T-cell (primary cell): ENCODE measurements at regions not wholly inside any gene's neighbourhood (a gene's known extent, or its start where the extent isn't known, plus 50 kb on each side); places are given as distances from the start of the nearest gene placed in this dataset.

ENCODE experiments used
- ATAC-seq, 4 experiments: fragments of 200-7000 bp in 3 of 4; fragments of 150-1000 bp in 1 of 4; cut with Tn5 transposase; replicated peaks in 1 of 4; 1 replicate in 3 of 4; 2 replicates in 1 of 4; pipeline ENCODE4 v1.10.0; 2021; ENCODE audit warnings: moderate library complexity in 3 of 4, mild to moderate bottlenecking in 2 of 4, moderate number of reproducible peaks in 1 of 4
- CTCF ChIA-PET, 2 donors: fragments of 300-600 bp; sonication (Branson Sonifier 250); formaldehyde crosslinking; loops; one replicate each; lab custom pipeline; 2022; ENCODE audit warnings: antibody characterized with exemption in 2 of 2; lab: Charles Lee
- POLR2A ChIA-PET, 2 donors: fragments of 300-600 bp; sonication (Branson Sonifier 250); formaldehyde crosslinking; loops; one replicate each; lab custom pipeline; 2022; ENCODE audit warnings: antibody characterized with exemption in 2 of 2; lab: Charles Lee
- DNase-seq, 35 experiments: peaks; one replicate each; pipeline versions ENCODE4 v3.0.0 to v3.0.0-alpha.2; 2013 to 2023
- H3K27ac ChIP-seq: one replicate; pipeline ENCODE4 v1.5.1; 2013; ENCODE audit warnings: low read length
- H3K27me3 ChIP-seq, 2 experiments: replicated peaks in 1 of 2; 1 replicate in 1 of 2; 2 replicates in 1 of 2; pipeline versions ENCODE4 v1.6.1 to v1.7.0; 2013; ENCODE audit warnings: low read length in 1 of 2, mixed read lengths in 1 of 2; ENCODE audit not compliant: control insufficient read depth in 2 of 2, insufficient read depth in 2 of 2; ENCODE audit errors: extremely low read depth in 1 of 2
- H3K36me3 ChIP-seq, 2 donors: 1 replicate in 1 of 2; 2 replicates in 1 of 2; pipeline versions ENCODE4 v1.6.1 to v1.7.0; 2013; ENCODE audit warnings: low read length in 1 of 2; ENCODE audit not compliant: control insufficient read depth in 2 of 2, insufficient read depth in 1 of 2; ENCODE audit errors: extremely low read depth in 1 of 2
- H3K4me1 ChIP-seq, 2 experiments: 1 replicate in 1 of 2; 2 replicates in 1 of 2; pipeline versions ENCODE4 v1.6.1 to v1.7.0; 2013; ENCODE audit warnings: low read length in 2 of 2, mixed read lengths in 1 of 2; ENCODE audit not compliant: insufficient read depth in 2 of 2, control insufficient read depth in 1 of 2; ENCODE audit errors: extremely low read depth in 1 of 2
- H3K4me3 ChIP-seq, 2 donors: 1 replicate in 1 of 2; 2 replicates in 1 of 2; pipeline versions ENCODE4 v1.5.1 to v1.7.0; 2013; ENCODE audit warnings: mild to moderate bottlenecking in 2 of 2, low read length in 1 of 2, moderate library complexity in 1 of 2; ENCODE audit not compliant: control insufficient read depth in 1 of 2; ENCODE audit errors: extremely low read depth in 1 of 2
- H3K9me3 ChIP-seq: 2 replicates; pipeline ENCODE4 v1.7.0; 2013
- H3K27ac Mint-ChIP-seq, 2 donors: one replicate each; pipeline ENCODE4 v1.8.0; 2020 to 2021; ENCODE audit warnings: mild to moderate bottlenecking in 2 of 2, mixed read lengths in 2 of 2
- H3K27me3 Mint-ChIP-seq, 2 donors: one replicate each; pipeline ENCODE4 v1.8.0; 2021 to 2022; ENCODE audit warnings: mixed read lengths in 2 of 2
- H3K36me3 Mint-ChIP-seq: one replicate; pipeline ENCODE4 v1.8.0; 2021; ENCODE audit warnings: mixed read lengths
- H3K4me1 Mint-ChIP-seq, 3 donors: one replicate each; pipeline ENCODE4 v1.8.0; 2020 to 2022; ENCODE audit warnings: mixed read lengths in 3 of 3, mild to moderate bottlenecking in 1 of 3
- H3K4me3 Mint-ChIP-seq, 3 donors: one replicate each; pipeline ENCODE4 v1.8.0; 2020 to 2022; ENCODE audit warnings: mild to moderate bottlenecking in 3 of 3, mixed read lengths in 3 of 3, moderate library complexity in 3 of 3
- H3K9me3 Mint-ChIP-seq, 3 donors: one replicate each; pipeline ENCODE4 v1.8.0; 2020 to 2022; ENCODE audit warnings: mixed read lengths in 3 of 3
- WGBS: methylation state at CpG from one replicate; pipeline ENCODE4 v1.1.5; 2013; ENCODE audit warnings: missing lambda C conversion rate; ENCODE audit not compliant: insufficient coverage; 5-methylcytosine and 5-hydroxymethylcytosine counted together

DNA sequence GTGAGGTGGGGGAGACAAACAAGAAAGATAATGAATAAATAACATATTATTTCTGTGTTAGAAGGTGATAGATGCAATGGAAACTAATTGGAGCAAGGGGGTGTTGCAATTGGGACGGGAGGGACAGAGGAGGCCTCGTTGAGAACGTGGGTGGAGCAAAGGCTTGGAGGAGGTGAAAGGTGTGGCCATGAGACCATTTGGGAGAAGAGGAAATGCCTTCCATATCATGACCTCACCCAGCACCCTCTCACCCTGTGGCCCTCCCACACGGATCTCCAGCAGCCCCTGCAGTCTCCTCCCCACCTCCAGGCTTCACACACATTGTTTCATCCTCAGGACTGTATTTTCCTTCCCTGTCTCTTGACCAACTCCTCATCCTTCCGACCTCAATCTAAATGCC is 85.3 kb upstream of the ARHGAP29 start:
- no peak overlapping the region for H3K27ac ChIP-seq
- H3K27ac Mint-ChIP-seq = no peak overlapping the region
- ATAC-seq (no peak), DNase-seq (no peak)
- no peaks in the 10 kb centered on the region for H3K9me3 Mint-ChIP-seq
- WGBS = 70% methylated on average over 1 of the region's 5 CpGs
- CTCF ChIA-PET = interaction anchor here in 1 of 2 donors (1.2 kb wide), 1 partner anchor 12 kb away, joined by 4 read pairs; no protein-coding TSS in a partner anchor
- H3K4me1 ChIP-seq = no peaks in the 10 kb centered on the region
- peaks cover 20 to 31% of the 10 kb centered on the region in 2 donors for H3K27me3 Mint-ChIP-seq
- no peaks in the 10 kb centered on the region for H3K9me3 ChIP-seq
- peaks cover 0 to 14% of the 10 kb centered on the region in 2 experiments for H3K27me3 ChIP-seq
- H3K36me3 ChIP-seq = no peaks in the 10 kb centered on the region
- H3K36me3 Mint-ChIP-seq = no peaks in the 10 kb centered on the region
- POLR2A ChIA-PET = no interaction called here
- H3K4me3 Mint-ChIP-seq = no peak overlapping the region
- peaks cover 0 to 5% (median 3%) of the 10 kb centered on the region in 3 donors for H3K4me1 Mint-ChIP-seq
- H3K4me3 ChIP-seq = no peak overlapping the region

- no peaks in the 10 kb centered on the region for H3K9me3 Mint-ChIP-seq
- no peaks in the 10 kb centered on the region for H3K36me3 ChIP-seq
- H3K4me3 ChIP-seq = no peak overlapping the region
- CTCF ChIA-PET = interaction anchor here in 1 of 2 donors (0.6 kb wide), 1 partner anchor 15 kb away, joined by 6 read pairs; no protein-coding TSS in a partner anchor
- no peak for DNase-seq
- no peaks in the 10 kb centered on the region for H3K9me3 ChIP-seq
- H3K4me1 ChIP-seq = no peaks in the 10 kb centered on the region
- WGBS = no CpG with 5 or more reads among the region's 3 CpGs
- ATAC-seq = no peak
- H3K4me3 Mint-ChIP-seq = no peak overlapping the region
- no peak overlapping the region for H3K27ac ChIP-seq
- no peak overlapping the region for H3K27ac Mint-ChIP-seq
- no peaks in the 10 kb centered on the region for H3K4me1 Mint-ChIP-seq
- peaks cover 11 to 31% of the 10 kb centered on the region in 2 donors for H3K27me3 Mint-ChIP-seq
- no peaks in the 10 kb centered on the region for H3K36me3 Mint-ChIP-seq
- POLR2A ChIA-PET = no interaction called here
- peaks cover 0 to 8% of the 10 kb centered on the region in 2 experiments for H3K27me3 ChIP-seq
These were observed 84.3 kb upstream of the ARHGAP29 start for GRCh38 chr1:94321662-94322061.

DNA sequence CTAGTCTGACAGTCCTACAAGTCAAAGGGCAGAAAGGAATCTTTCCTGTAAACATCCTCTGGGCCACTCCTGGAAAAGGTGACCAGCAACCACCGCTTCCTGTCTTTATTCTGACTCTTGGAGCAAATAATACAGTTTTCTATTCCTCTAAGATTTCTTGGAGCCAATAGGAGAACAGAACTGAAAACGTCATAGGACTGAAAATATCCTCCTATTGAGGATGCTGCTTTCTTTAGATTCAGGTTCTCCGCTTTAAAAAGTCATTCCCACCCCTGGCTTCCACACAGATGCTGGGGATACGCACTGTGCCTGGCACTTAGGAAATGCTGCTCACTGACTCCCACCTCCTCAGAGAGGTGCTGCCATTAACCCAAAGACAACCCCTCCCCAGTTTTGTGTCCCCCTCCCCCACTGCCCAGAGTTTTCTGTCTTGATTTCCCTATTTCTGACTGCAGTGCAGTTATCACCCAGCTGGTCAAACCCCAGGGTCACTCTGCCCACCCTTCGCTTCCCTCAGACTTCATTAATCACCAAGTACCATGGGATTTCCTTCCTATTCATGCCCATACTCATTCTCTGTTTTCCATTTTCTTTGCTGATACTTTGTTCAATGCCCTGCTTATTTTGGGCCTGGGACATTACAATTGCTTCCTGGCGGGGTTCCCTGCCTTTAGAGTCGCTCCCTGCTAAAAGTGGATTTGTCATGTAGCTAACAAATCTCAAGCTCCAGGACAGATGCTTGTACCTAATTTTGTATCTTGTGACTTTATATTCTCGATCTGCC is 82.1 kb upstream of the ARHGAP29 start:
- Histone ChIP-seq H3K4me3 (no peak overlapping the region), H3K27me3 (peaks cover 0 to 8% of the 10 kb centered on the region in 2 experiments), H3K4me1 (no peaks in the 10 kb centered on the region), H3K9me3 (no peaks in the 10 kb centered on the region), H3K36me3 (no peaks in the 10 kb centered on the region), H3K27ac (no peak overlapping the region)
- H3K36me3 Mint-ChIP-seq = no peaks in the 10 kb centered on the region
- DNase-seq (no peak), ATAC-seq (no peak)
- ChIA-PET POLR2A (no interaction called here), CTCF (no interaction called here)
- no peaks in the 10 kb centered on the region for H3K4me1 Mint-ChIP-seq
- H3K9me3 Mint-ChIP-seq = no peaks in the 10 kb centered on the region
- H3K27ac Mint-ChIP-seq = no peak overlapping the region
- 89% methylated on average over 5 of the region's 8 CpGs for WGBS
- no peak overlapping the region for H3K4me3 Mint-ChIP-seq
- H3K27me3 Mint-ChIP-seq = peaks cover 11 to 20% of the 10 kb centered on the region in 2 donors

DNA sequence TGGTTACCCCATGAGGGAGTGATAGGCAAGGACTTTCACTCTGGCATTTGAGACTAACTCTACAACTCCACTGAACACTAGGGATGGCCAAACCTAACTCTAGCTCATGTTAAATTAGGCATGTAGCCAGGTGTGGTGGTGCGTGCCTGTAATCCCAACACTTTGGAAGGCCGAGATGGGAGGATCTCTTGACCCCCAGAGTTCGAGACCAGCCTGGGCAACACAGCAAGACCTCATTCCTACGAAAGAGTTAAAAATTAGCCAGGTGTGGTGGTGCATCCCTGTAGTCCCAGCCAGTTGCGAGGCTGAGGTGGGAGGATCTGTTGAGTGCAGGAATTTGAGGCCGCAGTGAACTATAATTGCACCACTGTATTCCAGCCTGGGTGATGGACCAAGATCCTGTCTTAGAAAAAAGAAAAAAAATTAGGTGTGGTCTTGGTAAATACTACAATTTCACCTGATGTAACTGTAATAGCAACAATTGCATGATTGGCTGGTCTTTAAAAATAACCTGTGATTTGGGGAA is 81.2 kb upstream of the ARHGAP29 start:
- CTCF ChIA-PET = no interaction called here
- H3K27ac Mint-ChIP-seq = no peak overlapping the region
- no peaks in the 10 kb centered on the region for H3K36me3 Mint-ChIP-seq
- Histone ChIP-seq H3K9me3 (no peaks in the 10 kb centered on the region), H3K4me3 (no peak overlapping the region), H3K27me3 (peaks cover 0 to 8% of the 10 kb centered on the region in 2 experiments), H3K36me3 (no peaks in the 10 kb centered on the region), H3K27ac (no peak overlapping the region), H3K4me1 (no peaks in the 10 kb centered on the region)
- no peaks in the 10 kb centered on the region for H3K9me3 Mint-ChIP-seq
- ATAC-seq = no peak
- no peak overlapping the region for H3K4me3 Mint-ChIP-seq
- POLR2A ChIA-PET = no interaction called here
- H3K27me3 Mint-ChIP-seq = peaks cover 11 to 20% of the 10 kb centered on the region in 2 donors
- whole genome bisulfite sequencing = 74% methylated on average over 5 of the region's 6 CpGs
- no peak for DNase-seq
- H3K4me1 Mint-ChIP-seq = no peaks in the 10 kb centered on the region

- Mint-ChIP-seq H3K27ac (no peak overlapping the region), H3K4me3 (no peak overlapping the region), H3K27me3 (peaks cover 11 to 16% of the 10 kb centered on the region in 2 donors), H3K4me1 (no peaks in the 10 kb centered on the region), H3K36me3 (no peaks in the 10 kb centered on the region), H3K9me3 (no peaks in the 10 kb centered on the region)
- H3K9me3 ChIP-seq = no peaks in the 10 kb centered on the region
- ChIA-PET POLR2A (no interaction called here), CTCF (no interaction called here)
- no peaks in the 10 kb centered on the region for H3K4me1 ChIP-seq
- no CpG with 5 or more reads among the region's 1 CpG for WGBS
- no peak overlapping the region for H3K4me3 ChIP-seq
- ATAC-seq (no peak), DNase-seq (no peak)
- H3K27ac ChIP-seq = no peak overlapping the region
- no peaks in the 10 kb centered on the region for H3K36me3 ChIP-seq
- peaks cover 0 to 8% of the 10 kb centered on the region in 2 experiments for H3K27me3 ChIP-seq
These were observed 80.4 kb upstream of the ARHGAP29 start for GRCh38 chr1:94317790-94318188.

DNA sequence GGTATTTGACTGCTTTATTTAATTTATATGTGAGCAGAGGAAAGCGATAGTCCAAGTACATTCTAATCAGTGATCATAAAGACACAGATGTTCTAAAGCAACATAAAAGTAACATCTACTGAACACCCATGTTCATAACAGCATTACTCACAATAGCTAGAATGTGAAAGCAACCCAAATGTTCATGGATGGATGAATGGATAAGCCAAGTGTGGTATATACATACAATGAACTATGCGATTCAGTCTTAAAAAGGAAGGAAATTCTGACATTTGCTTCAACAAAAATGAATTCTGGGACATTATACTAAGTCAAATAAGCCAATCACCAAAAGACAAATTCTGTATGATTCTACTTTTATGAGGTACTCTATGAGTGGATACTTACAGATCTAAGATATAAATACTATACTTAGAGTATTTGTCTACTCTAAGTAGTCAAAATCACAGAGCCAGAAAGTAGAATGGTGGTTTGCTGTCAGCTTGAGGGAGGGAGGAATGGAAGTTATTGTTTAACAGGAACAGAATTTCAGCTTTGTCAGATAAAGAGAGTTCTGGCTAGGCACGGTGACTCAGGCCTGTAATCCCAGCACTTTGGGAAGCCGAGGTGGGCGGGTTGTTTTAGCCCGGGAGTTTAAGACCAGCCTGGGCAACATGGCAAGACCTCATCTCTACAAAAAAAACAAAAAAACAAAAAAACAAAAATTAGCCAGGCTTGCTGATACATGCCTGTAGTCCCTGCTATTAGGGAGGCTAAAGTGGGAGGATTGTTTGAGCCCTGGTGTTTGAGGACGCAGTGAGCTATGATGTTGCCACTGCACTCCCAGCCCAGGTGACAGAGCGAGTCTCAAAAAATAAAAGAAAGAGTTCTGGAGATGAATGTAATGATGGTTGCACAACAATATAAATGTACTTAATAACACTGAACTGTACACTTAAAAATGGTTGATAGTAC is 79.7 kb upstream of the ARHGAP29 start:
- Histone ChIP-seq H3K9me3 (no peaks in the 10 kb centered on the region), H3K36me3 (no peaks in the 10 kb centered on the region), H3K27me3 (peaks cover 0 to 4% of the 10 kb centered on the region in 2 experiments), H3K4me3 (no peak overlapping the region), H3K27ac (no peak overlapping the region), H3K4me1 (no peaks in the 10 kb centered on the region)
- no peak for DNase-seq
- ChIA-PET CTCF (no interaction called here), POLR2A (no interaction called here)
- Mint-ChIP-seq H3K4me1 (no peaks in the 10 kb centered on the region), H3K36me3 (no peaks in the 10 kb centered on the region), H3K9me3 (no peaks in the 10 kb centered on the region), H3K27me3 (peaks cover 11 to 12% of the 10 kb centered on the region in 2 donors), H3K4me3 (no peak overlapping the region), H3K27ac (no peak overlapping the region)
- no peak for ATAC-seq
- WGBS = 93% methylated on average over 3 of the region's 8 CpGs
